Stimulated activated CD4-positive, alpha-beta T cell treated with anti-CD3 and anti-CD28 coated beads, Interleukin-2, amount 100 ng/mL, for 24 hours (primary cell): ENCODE measurements at regions not wholly inside any gene's neighbourhood (a gene's known extent, or its start where the extent isn't known, plus 50 kb on each side); places are given as distances from the start of the nearest gene placed in this dataset.
"Not testable (repeated sequence)": the region's sequence is repeated elsewhere in the genome, so short reads cannot be mapped to it uniquely, and the experiment has no call there.

Experiments
- DNase-seq, 2 donors: peaks; one replicate each; pipeline ENCODE4 v3.0.0-alpha.2; 2020

- no peak for DNase-seq
Measured at GRCh38 chr2:67879586-67880290, 183.1 kb downstream of the C1D start.

- DNase-seq, result no peak
Measured at GRCh38 chr2:67880291-67880761, 182.5 kb downstream of the C1D start.

- no peak for DNase-seq
Measured at GRCh38 chr2:67881816-67882215, 181.0 kb downstream of the C1D start.

DNA sequence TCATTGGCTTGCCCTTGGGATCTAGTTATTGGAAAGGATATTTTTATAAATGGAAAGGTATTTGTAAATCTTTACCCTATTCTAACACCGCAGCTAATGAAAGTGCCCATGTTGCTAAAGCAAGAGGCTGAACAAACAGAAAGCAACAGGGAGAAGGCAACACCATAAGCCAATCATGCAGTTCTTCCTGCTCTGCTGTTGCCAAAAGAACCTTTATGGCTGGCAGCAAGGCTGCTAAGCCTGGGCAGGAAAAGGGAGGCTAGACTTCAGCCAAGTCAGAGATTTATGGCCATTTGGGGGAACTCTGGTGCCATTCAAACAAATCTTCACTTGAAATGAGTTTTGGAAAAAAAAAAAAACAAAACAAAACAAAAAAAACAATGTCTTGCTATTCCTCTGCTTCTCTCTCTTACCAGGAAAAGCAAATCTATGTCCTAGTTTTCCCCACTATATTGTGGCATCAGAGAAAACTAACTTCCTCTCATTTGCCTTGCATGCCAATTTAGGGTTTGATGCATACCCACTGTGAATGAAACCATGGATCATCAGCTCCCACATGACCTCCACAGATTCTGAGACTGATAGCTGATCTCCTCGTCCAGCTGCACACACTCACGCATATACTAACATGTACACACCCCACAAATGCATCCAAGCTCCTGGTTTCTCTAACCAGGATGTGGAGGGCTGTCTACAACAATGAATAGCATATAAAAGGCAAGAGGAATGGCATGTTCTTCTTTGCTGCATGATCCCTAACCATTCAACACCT is 179.3 kb downstream of the C1D start:
- DNase-seq, result no peak

- no peak for DNase-seq
Measured at GRCh38 chr2:67888351-67889005, 174.3 kb downstream of the C1D start.

- no peak for DNase-seq
Measured at GRCh38 chr2:67889056-67889455, 173.7 kb downstream of the C1D start.

- no peak for DNase-seq
Measured at GRCh38 chr2:67891642-67892041, 171.2 kb downstream of the C1D start.

- no peak for DNase-seq
Measured at GRCh38 chr2:67892339-67892846, 170.4 kb downstream of the C1D start.

GRCh38 chr2:67895227-67895941 is 167.4 kb downstream of the C1D start:
- DNase-seq, result no peak

DNA sequence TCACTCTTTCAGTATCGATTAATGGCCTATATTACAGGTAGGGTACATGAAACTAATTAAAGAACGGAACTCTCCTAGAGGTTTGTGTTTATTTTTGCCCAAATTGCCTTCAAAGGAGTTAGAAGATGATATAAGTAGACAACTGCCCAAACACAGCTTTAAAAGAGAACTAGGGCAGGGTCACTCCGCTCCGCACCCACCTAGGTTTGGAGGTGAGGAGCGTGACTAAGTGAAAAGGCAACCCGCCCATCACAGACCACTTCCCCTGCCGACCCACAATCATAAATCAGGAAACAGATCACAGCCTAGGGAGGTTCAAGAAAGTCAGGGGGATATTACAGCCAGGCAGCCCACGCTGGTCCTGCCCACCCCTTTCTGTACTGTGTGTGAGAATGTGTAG is 166.7 kb downstream of the C1D start:
- no peak for DNase-seq

- DNase-seq, result no peak
Measured at GRCh38 chr2:67896476-67896875, 166.3 kb downstream of the C1D start.

DNA sequence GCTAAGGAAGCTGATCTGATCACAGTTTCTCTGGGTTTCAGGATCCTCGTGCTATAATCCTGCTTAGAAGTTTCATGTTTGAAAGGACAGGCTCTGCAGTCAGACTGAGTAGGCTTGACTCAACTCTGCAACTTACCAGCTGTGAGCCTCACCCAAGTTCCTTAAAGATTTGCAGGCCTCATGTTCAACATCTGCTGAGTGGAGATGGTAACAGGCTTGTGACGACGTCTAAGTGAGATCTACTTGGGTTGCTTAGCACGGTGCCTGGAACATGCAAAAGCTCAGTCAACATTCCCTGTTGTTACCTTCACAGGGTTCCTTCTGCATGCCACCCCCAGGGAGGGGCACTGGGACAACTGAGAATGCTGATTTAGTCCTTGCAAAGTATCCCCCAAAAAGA is 164.2 kb downstream of the C1D start:
- no peak for DNase-seq

GRCh38 chr2:67899187-67899586 is 163.6 kb downstream of the C1D start:
- no peak for DNase-seq

DNA sequence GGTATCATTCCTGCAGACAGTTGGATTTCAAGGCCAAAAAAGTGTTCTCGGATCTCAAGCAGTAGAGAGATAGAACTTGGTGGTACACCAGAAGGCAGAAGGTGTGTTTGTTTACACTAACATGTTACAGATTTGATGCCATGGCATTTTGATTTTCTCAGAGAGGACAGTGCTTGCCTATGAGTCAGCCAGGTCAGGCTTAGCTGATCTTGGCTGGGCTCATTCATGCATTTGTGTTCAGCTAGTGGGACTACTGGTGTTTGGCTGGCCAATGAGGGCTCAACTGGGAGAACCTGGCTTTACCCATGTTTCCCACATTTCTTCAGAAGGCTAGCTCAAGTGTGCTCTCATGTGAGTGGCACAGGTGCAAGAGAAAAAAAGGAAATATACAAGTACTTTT is 162.0 kb downstream of the C1D start:
- DNase-seq, result no peak

DNA sequence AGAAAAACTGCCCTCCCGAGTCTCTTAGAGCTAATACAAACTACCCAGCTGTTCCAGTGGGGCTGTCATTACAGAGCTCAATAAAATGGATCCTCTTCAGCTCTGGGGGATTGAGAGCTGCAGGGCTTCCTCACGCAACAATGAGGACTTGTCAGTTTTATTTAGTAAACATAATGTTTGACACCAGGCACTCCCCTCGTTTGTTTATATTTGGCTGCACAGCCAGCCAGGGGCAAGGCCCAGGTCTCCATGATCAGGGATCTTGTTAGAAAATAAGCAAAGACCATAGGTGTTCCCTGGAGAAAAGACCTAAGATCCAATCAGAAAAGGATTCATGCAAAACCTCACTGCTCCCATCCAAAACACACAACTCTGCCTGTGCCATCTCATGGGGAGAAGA is 158.2 kb downstream of the C1D start:
- DNase-seq, result no peak

- DNase-seq, result no peak
Measured at GRCh38 chr2:67904966-67905365, 157.8 kb downstream of the C1D start.

GRCh38 chr2:67906547-67906946 is 156.3 kb downstream of the C1D start:
- not testable (repeated sequence) for DNase-seq

DNA sequence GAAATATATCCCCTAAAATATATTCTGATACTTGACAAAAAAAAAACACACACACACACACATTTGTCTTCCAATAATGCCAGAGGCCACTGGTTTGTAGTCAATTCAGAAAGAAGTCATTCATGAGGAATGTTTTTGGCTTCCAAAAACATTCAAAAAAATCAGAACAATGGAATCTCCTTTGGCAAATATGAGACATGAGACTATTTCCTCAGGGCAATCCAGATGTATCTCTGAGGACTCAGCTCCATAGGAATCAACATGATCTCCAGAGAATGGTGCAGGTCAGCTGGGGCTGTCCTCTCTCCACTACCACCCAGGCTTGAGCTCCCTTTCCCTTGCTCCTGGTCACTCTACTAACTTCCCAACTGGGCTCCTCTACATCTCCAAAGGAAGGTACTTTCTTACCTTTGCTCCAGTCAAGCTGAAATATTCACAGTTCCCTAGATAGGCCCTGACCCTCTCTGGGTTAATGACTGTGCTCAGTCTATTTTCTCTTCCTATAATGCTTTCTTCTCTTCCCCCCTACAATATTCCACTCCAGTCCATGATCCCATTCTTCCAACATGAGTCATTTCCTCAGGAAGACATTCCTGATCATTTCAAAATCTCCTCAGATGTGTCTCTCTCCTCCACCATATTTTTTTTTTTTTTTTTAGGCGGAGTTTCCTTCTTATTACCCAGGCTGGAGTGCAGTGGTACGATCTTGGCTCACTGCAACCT is 145.3 kb downstream of the C1D start:
- DNase-seq, result no peak

DNA sequence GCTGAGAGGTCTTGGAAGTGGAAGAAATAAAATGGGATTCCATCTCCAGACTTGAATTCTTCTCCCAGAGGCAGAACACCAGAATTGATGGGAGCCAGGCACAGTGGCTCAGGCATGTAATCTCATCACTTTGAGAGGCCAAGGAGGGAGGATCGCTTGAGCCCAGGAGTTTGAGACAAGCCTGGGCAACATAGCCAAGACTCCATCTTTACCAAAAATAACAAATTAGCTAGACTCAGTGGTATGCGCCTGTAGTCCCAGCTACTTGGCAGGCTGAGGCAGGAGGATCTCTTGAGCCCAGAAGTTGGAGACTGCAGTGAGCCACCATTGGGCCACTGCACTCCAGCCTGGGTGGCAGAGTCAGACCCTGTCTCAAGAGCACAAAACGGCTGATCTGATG is 144.3 kb downstream of the C1D start:
- DNase-seq, result no peak

GRCh38 chr2:67919490-67919889 is 143.3 kb downstream of the C1D start:
- no peak for DNase-seq

- DNase-seq, result no peak
Measured at GRCh38 chr2:67922080-67922785, 140.6 kb downstream of the C1D start.

GRCh38 chr2:67923696-67924095 is 139.1 kb downstream of the C1D start:
- DNase-seq, result no peak
